IPS DF 6.9 (cell line): ENCODE measurements at regions not wholly inside any gene's neighbourhood (a gene's known extent, or its start where the extent isn't known, plus 50 kb on each side); places are given as distances from the start of the nearest gene placed in this dataset.

ENCODE experiments used
- DNase-seq: peaks from one replicate; pipeline ENCODE4 v3.0.0-alpha.2; 2013; ENCODE audit warnings: low read depth, low spot score
- H3K27ac ChIP-seq: one replicate; pipeline ENCODE4 v1.5.1; 2013; ENCODE audit warnings: low read length, control low read depth
- H3K27me3 ChIP-seq: 2 replicates; pipeline ENCODE4 v1.6.1; 2013; ENCODE audit warnings: mild to moderate bottlenecking, low read length; ENCODE audit not compliant: control insufficient read depth, insufficient read depth
- H3K36me3 ChIP-seq: 2 replicates; pipeline ENCODE4 v1.6.1; 2013; ENCODE audit warnings: low read length; ENCODE audit not compliant: control insufficient read depth, insufficient read depth
- H3K4me1 ChIP-seq: 2 replicates; pipeline ENCODE4 v1.6.1; 2013; ENCODE audit warnings: low read length; ENCODE audit not compliant: control insufficient read depth, insufficient read depth
- H3K4me3 ChIP-seq: 2 replicates; pipeline ENCODE4 v1.5.1; 2013; ENCODE audit warnings: mild to moderate bottlenecking, low read length
- H3K9me3 ChIP-seq: 2 replicates; pipeline ENCODE4 v1.6.1; 2013; ENCODE audit warnings: low read length, inconsistent platforms; ENCODE audit not compliant: control insufficient read depth, insufficient read depth
- WGBS: extraction: QIAGEN DNeasy Blood & Tissue Kit; methylation state at CpG from one replicate; pipeline ENCODE4 v1.1.7; 2013; ENCODE audit warnings: mixed read lengths, missing lambda C conversion rate; ENCODE audit not compliant: insufficient read length, insufficient coverage; 5-methylcytosine and 5-hydroxymethylcytosine counted together

DNA sequence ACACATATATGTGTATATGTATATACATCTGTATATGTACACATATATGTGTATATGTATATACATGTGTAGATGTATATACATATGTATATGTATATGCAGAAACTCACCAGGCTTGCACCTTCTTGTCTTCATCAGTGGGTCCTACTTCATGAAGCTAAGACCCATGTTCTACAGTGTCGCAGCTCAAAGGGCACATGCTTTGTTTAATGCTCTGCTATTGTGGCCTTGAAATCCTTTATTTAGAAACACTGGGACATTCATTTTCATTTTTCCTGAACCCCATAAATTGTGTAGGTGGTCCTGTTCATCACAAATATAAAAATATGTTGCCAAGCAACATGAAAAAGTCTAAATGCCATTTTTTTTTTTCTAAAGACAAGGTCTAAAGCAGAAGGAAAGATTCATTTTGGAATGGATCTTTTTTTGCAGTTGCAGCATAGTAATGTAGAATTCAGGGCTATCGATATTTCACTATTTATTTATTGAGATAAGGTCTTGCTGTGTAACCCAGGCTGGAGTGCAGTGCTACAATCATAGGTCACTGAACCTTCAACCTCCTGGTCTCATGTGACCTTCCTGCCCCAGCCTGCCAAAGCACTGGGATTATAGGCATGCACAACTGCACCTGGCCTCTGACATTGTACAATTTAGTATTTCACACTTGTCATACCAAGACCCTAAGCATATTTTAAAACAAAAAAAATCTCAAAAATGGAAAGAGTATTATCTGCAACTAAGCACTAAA, 1460.5 kb downstream of the NLGN4Y start:
- no CpG with 5 or more reads among the region's 2 CpGs for WGBS
- H3K27ac ChIP-seq: no peak overlapping the region
- H3K4me1 ChIP-seq: no peaks in the 10 kb centered on the region
- H3K9me3 ChIP-seq: no peaks in the 10 kb centered on the region
- no peak for DNase-seq
- no peaks in the 10 kb centered on the region for H3K27me3 ChIP-seq
- H3K4me3 ChIP-seq: no peak overlapping the region
- H3K36me3 ChIP-seq: no peaks in the 10 kb centered on the region

GRCh38 chrY:15996014-15996413, 1471.7 kb downstream of the NLGN4Y start:
- H3K4me1 ChIP-seq: no peaks in the 10 kb centered on the region
- H3K36me3 ChIP-seq: no peaks in the 10 kb centered on the region
- DNase-seq: no peak
- H3K27me3 ChIP-seq: no peaks in the 10 kb centered on the region
- H3K4me3 ChIP-seq: no peak overlapping the region
- H3K27ac ChIP-seq: no peak overlapping the region
- H3K9me3 ChIP-seq: no peaks in the 10 kb centered on the region
- no CpG with 5 or more reads among the region's 3 CpGs for WGBS

- H3K4me1 ChIP-seq: no peaks in the 10 kb centered on the region
- H3K27me3 ChIP-seq: no peaks in the 10 kb centered on the region
- no peak overlapping the region for H3K27ac ChIP-seq
- H3K9me3 ChIP-seq: no peaks in the 10 kb centered on the region
- H3K36me3 ChIP-seq: no peaks in the 10 kb centered on the region
- WGBS: no CpG with 5 or more reads among the region's 1 CpG
- H3K4me3 ChIP-seq: no peak overlapping the region
- no peak for DNase-seq
Measured at GRCh38 chrY:16000751-16001150, 1476.4 kb downstream of the NLGN4Y start.

GRCh38 chrY:16001896-16002295, 1477.6 kb downstream of the NLGN4Y start:
- Histone ChIP-seq H3K27ac (no peak overlapping the region), H3K9me3 (no peaks in the 10 kb centered on the region), H3K4me3 (no peak overlapping the region), H3K4me1 (no peaks in the 10 kb centered on the region), H3K27me3 (no peaks in the 10 kb centered on the region), H3K36me3 (no peaks in the 10 kb centered on the region)
- no peak for DNase-seq

- no peaks in the 10 kb centered on the region for H3K4me1 ChIP-seq
- no peak for DNase-seq
- H3K36me3 ChIP-seq: no peaks in the 10 kb centered on the region
- no peak overlapping the region for H3K27ac ChIP-seq
- H3K9me3 ChIP-seq: no peaks in the 10 kb centered on the region
- H3K4me3 ChIP-seq: no peak overlapping the region
- WGBS: no CpG with 5 or more reads among the region's 1 CpG
- no peaks in the 10 kb centered on the region for H3K27me3 ChIP-seq
Measured at GRCh38 chrY:16051908-16052643, 1527.7 kb downstream of the NLGN4Y start.

- Histone ChIP-seq H3K36me3 (no peaks in the 10 kb centered on the region), H3K9me3 (no peaks in the 10 kb centered on the region), H3K4me3 (no peak overlapping the region), H3K27me3 (no peaks in the 10 kb centered on the region), H3K27ac (no peak overlapping the region), H3K4me1 (no peaks in the 10 kb centered on the region)
- no peak for DNase-seq
- WGBS: no CpG with 5 or more reads among the region's 1 CpG
Measured at GRCh38 chrY:16060141-16060540, 1535.8 kb downstream of the NLGN4Y start.

GRCh38 chrY:16060686-16061085, 1536.4 kb downstream of the NLGN4Y start:
- H3K27me3 ChIP-seq: no peaks in the 10 kb centered on the region
- no peaks in the 10 kb centered on the region for H3K9me3 ChIP-seq
- no peak for DNase-seq
- H3K4me3 ChIP-seq: no peak overlapping the region
- H3K4me1 ChIP-seq: no peaks in the 10 kb centered on the region
- H3K36me3 ChIP-seq: no peaks in the 10 kb centered on the region
- H3K27ac ChIP-seq: no peak overlapping the region

GRCh38 chrY:16071957-16072356, 1547.6 kb downstream of the NLGN4Y start:
- no peaks in the 10 kb centered on the region for H3K9me3 ChIP-seq
- no peaks in the 10 kb centered on the region for H3K27me3 ChIP-seq
- WGBS: no CpG with 5 or more reads among the region's 3 CpGs

GRCh38 chrY:16075701-16076100, 1551.4 kb downstream of the NLGN4Y start:
- H3K4me1 ChIP-seq: no peaks in the 10 kb centered on the region
- H3K36me3 ChIP-seq: no peaks in the 10 kb centered on the region
- H3K9me3 ChIP-seq: no peaks in the 10 kb centered on the region
- no peaks in the 10 kb centered on the region for H3K27me3 ChIP-seq
- WGBS: no CpG with 5 or more reads among the region's 1 CpG
- no peak overlapping the region for H3K27ac ChIP-seq
- no peak overlapping the region for H3K4me3 ChIP-seq
- DNase-seq: no peak

More at GRCh38 chrY:16071957-16072356, 1547.6 kb downstream of the NLGN4Y start:
- no peak for DNase-seq
- no peak overlapping the region for H3K4me3 ChIP-seq
- H3K4me1 ChIP-seq: no peaks in the 10 kb centered on the region
- no peaks in the 10 kb centered on the region for H3K36me3 ChIP-seq
- H3K27ac ChIP-seq: no peak overlapping the region

DNA sequence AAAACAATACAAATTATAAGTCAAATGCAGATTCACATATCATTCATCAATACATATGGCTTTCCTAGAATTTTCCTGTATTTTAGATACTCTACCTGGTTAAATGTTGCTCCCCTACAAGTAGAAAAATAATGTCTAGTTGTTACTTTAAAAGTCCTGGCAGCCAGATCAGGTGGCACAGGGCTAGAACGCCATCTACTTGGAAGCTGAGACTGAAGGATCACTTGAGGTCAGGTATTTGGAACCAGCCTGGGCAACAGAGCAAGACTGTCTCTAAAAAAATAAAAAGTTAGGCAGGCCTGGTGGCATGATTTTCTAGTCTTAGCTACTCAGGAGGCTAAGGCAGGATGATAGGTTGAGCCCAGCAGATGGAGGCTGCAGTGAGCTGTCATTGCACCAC, 1573.0 kb downstream of the NLGN4Y start:
- no CpG with 5 or more reads among the region's 1 CpG for WGBS
- Histone ChIP-seq H3K4me3 (no peak overlapping the region), H3K4me1 (no peaks in the 10 kb centered on the region), H3K27ac (no peak overlapping the region), H3K27me3 (no peaks in the 10 kb centered on the region), H3K9me3 (no peaks in the 10 kb centered on the region), H3K36me3 (no peaks in the 10 kb centered on the region)
- DNase-seq: no peak

DNA sequence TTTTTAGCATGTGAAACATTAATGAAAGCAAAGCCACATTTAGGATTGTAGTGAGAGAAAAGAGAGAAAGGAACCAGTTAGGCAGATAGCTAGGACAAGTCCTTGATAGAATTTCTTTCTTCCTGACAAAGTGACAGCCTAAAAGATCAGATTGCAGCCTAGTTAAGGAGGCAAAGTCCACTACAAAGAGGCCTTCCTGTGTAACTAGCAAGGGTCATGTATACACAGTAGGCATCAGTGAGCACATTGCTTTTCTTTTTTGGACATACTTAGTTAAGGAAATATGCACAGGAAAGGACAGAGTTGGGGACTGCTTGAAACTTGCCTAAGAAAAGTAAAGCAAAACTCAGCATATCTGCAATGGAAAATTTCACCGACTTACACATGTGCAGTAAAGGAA, 1577.5 kb downstream of the NLGN4Y start:
- H3K4me1 ChIP-seq: no peaks in the 10 kb centered on the region
- no peaks in the 10 kb centered on the region for H3K27me3 ChIP-seq
- H3K4me3 ChIP-seq: no peak overlapping the region
- DNase-seq: no peak
- no peak overlapping the region for H3K27ac ChIP-seq
- no peaks in the 10 kb centered on the region for H3K9me3 ChIP-seq
- no peaks in the 10 kb centered on the region for H3K36me3 ChIP-seq
- WGBS: no CpG with 5 or more reads among the region's 1 CpG
